HCT116 (cell line): ENCODE measurements at regions not wholly inside any gene's neighbourhood (a gene's known extent, or its start where the extent isn't known, plus 50 kb on each side); places are given as distances from the start of the nearest gene placed in this dataset.

ENCODE experiments used
- ATAC-seq: fragments of 200-7000 bp; cut with Tn5 transposase; 2 replicates; pipeline ENCODE4 v1.9.1; 2020; ENCODE audit warnings: mild to moderate bottlenecking, moderate library complexity
- BruUV-seq: library from RNA; stranded (reverse); fragments of 400-500 nt; replicated peaks from 2 replicates; lab custom pipeline; 2021; lab: Mats Ljungman, UMichigan
- CTCF ChIA-PET: fragments of 300-600 bp; sonication (Branson Sonifier 250); formaldehyde crosslinking; loops from one replicate; lab custom pipeline; 2021; ENCODE audit warnings: antibody characterized with exemption; lab: Charles Lee
- POLR2A ChIA-PET: fragments of 300-600, 350-600 bp; sonication (Branson Sonifier 250); formaldehyde crosslinking; loops from one replicate; lab custom pipeline; 2021; ENCODE audit warnings: antibody characterized with exemption; lab: Charles Lee
- RAD21 ChIA-PET, 2 experiments: fragments of 300-600 bp; sonication (Branson Sonifier 250); formaldehyde crosslinking; loops; one replicate each; lab custom pipeline; 2023; ENCODE audit warnings: low total read pairs in 2 of 2; ENCODE audit not compliant: uncharacterized antibody in 2 of 2, unreplicated experiment in 2 of 2, low non-redundant PET in 1 of 2; lab: Charles Lee
- DNase-seq: peaks from one replicate; pipeline ENCODE4 v3.0.0-alpha.2; 2010; ENCODE audit warnings: low read depth, low spot score
- H2AFZ ChIP-seq: fragments of 200-600 bp; shearing (Covaris generic), sonication (generic); 2 replicates; pipeline ENCODE4 v1.6.1; 2017; ENCODE audit warnings: low read depth, mixed run types, mixed read lengths, antibody characterized with exemption, low read length; ENCODE audit not compliant: poor library complexity, severe bottlenecking
- H3K27ac ChIP-seq: 2 replicates; pipeline ENCODE4 v1.5.1; 2012; ENCODE audit warnings: low read depth, low read length
- H3K27me3 ChIP-seq: fragments of 200-600 bp; sonication (generic); 2 replicates; pipeline ENCODE4 v1.6.1; 2016; ENCODE audit warnings: mixed run types, low read length, mixed read lengths; ENCODE audit not compliant: insufficient read depth
- H3K36me3 ChIP-seq, 2 experiments: fragments of 200-500 bp in 1 of 2; fragments of 200-600 bp in 1 of 2; sonication (Bioruptor generic) in 1 of 2; sonication (generic) in 1 of 2; 2 replicates each; pipeline versions ENCODE4 v1.5.1 to v1.6.1; 2014 to 2016; ENCODE audit warnings: low read length in 2 of 2, inconsistent platforms in 1 of 2, mixed read lengths in 1 of 2, mixed run types in 1 of 2; ENCODE audit not compliant: insufficient read depth in 2 of 2, control insufficient read depth in 1 of 2
- H3K4me1 ChIP-seq, 2 experiments: fragments of 200-600 bp in 1 of 2; sonication (generic) in 1 of 2; 2 replicates each; pipeline versions ENCODE4 v1.5.1 to v1.6.1; 2012 to 2017; ENCODE audit warnings: low read length in 2 of 2, inconsistent platforms in 1 of 2, mild to moderate bottlenecking in 1 of 2, mixed read lengths in 1 of 2, mixed run types in 1 of 2, moderate library complexity in 1 of 2; ENCODE audit not compliant: insufficient read depth in 2 of 2, control insufficient read depth in 1 of 2
- H3K4me2 ChIP-seq: fragments of 200-600 bp; sonication (generic); 2 replicates; pipeline ENCODE4 v1.6.1; 2017; ENCODE audit warnings: mixed run types, low read length, mixed read lengths
- H3K4me3 ChIP-seq, 2 experiments: fragments of 200-600 bp in 1 of 2; sonication (generic) in 1 of 2; replicated peaks in 1 of 2; 2 replicates each; pipeline ENCODE4 v1.5.1; 2011 to 2016; ENCODE audit warnings: low read length in 2 of 2, control low read depth in 1 of 2, low read depth in 1 of 2, mild to moderate bottlenecking in 1 of 2, mixed read lengths in 1 of 2, mixed run types in 1 of 2
- H3K79me2 ChIP-seq: fragments of 200-600 bp; sonication (generic); 2 replicates; pipeline ENCODE4 v1.6.1; 2017; ENCODE audit warnings: mild to moderate bottlenecking, mixed run types, low read length, moderate library complexity, mixed read lengths; ENCODE audit not compliant: insufficient read depth
- H3K9ac ChIP-seq: fragments of 200-600 bp; sonication (generic); 2 replicates; pipeline ENCODE4 v1.6.1; 2016; ENCODE audit warnings: low read length, mixed read lengths
- H3K9me2 ChIP-seq: fragments of 200-600 bp; sonication (generic), shearing (Covaris generic); 2 replicates; pipeline ENCODE4 v1.6.1; 2017; ENCODE audit warnings: mixed run types, mild to moderate bottlenecking, moderate library complexity; ENCODE audit not compliant: insufficient read depth
- H3K9me3 ChIP-seq, 2 experiments: fragments of 200-500 bp in 1 of 2; fragments of 200-600 bp in 1 of 2; sonication (Bioruptor generic) in 1 of 2; sonication (generic) in 1 of 2; 2 replicates each; pipeline ENCODE4 v1.6.1; 2014 to 2017; ENCODE audit warnings: low read length in 2 of 2, mixed read lengths in 2 of 2, inconsistent platforms in 1 of 2, low read depth in 1 of 2, mild to moderate bottlenecking in 1 of 2, mixed run types in 1 of 2, moderate library complexity in 1 of 2; ENCODE audit not compliant: control insufficient read depth in 1 of 2, insufficient read depth in 1 of 2
- H4K20me1 ChIP-seq: fragments of 200-600 bp; sonication (generic), shearing (Covaris generic); 2 replicates; pipeline ENCODE4 v1.6.1; 2017; ENCODE audit warnings: mixed run types, mild to moderate bottlenecking, moderate library complexity; ENCODE audit not compliant: insufficient read depth
- ATF3 ChIP-seq: IDR thresholded peaks from 2 replicates; pipeline ENCODE4 v1.6.1; 2012
- CEBPB ChIP-seq: IDR thresholded peaks from 2 replicates; pipeline ENCODE4 v1.6.1; 2012; ENCODE audit warnings: low read depth
- CTCF ChIP-seq, 3 experiments: fragments of 200-600 bp in 1 of 3; sonication (generic) in 1 of 3; IDR thresholded peaks in 2 of 3; conservative IDR thresholded peaks in 1 of 3; 2 replicates each; pipeline ENCODE4 v1.5.1; 2012 to 2017; ENCODE audit warnings: low read depth in 2 of 3, low read length in 2 of 3, antibody characterized with exemption in 1 of 3, borderline replicate concordance in 1 of 3, control low read depth in 1 of 3, mild to moderate bottlenecking in 1 of 3, mixed read lengths in 1 of 3, mixed run types in 1 of 3, moderate library complexity in 1 of 3; ENCODE audit not compliant: insufficient read depth in 1 of 3
- EGR1 ChIP-seq: IDR thresholded peaks from 2 replicates; pipeline ENCODE4 v1.6.1; 2012; ENCODE audit warnings: low read depth
- EZH2 ChIP-seq: fragments of 200-600 bp; sonication (generic); IDR thresholded peaks from 2 replicates; pipeline ENCODE4 v1.6.1; 2017; ENCODE audit warnings: antibody characterized with exemption, mixed run types
- EZH2phosphoT487 ChIP-seq: fragments of 200-600 bp; IDR thresholded peaks from 2 replicates; pipeline ENCODE4 v1.6.1; 2018; ENCODE audit warnings: antibody characterized with exemption, borderline replicate concordance
- MAX ChIP-seq: IDR thresholded peaks from 2 replicates; pipeline ENCODE4 v1.6.1; 2012
- POLR2AphosphoS5 ChIP-seq: IDR thresholded peaks from 2 replicates; pipeline ENCODE4 v1.6.1; 2011; ENCODE audit warnings: mild to moderate bottlenecking, low read depth, low read length, moderate library complexity
- REST ChIP-seq: IDR thresholded peaks from 2 replicates; pipeline ENCODE4 v1.6.1; 2012; ENCODE audit warnings: low read depth
- SIN3A ChIP-seq: IDR thresholded peaks from 2 replicates; pipeline ENCODE4 v1.6.1; 2012; ENCODE audit warnings: low read depth
- SP1 ChIP-seq: IDR thresholded peaks from 2 replicates; pipeline ENCODE4 v1.6.1; 2012; ENCODE audit warnings: low read depth
- SRF ChIP-seq: IDR thresholded peaks from 2 replicates; pipeline ENCODE4 v1.6.1; 2012; ENCODE audit warnings: low read depth
- ZFX ChIP-seq: fragments of 450-650 bp; IDR thresholded peaks from 2 replicates; pipeline ENCODE4 v1.6.1; 2017
- intact Hi-C: fragments of 100-400 bp; cut with micrococcal nuclease; formaldehyde crosslinking; loops from 2 replicates; pipeline ENCODE4 v1.10.0; 2022

- intact Hi-C loops, result no loop called here
- no peaks in the 10 kb centered on the region for H3K36me3 ChIP-seq
Observed at GRCh38 chr10:88032566-88032965, 169.1 kb downstream of the PTEN start.

GRCh38 chr10:88033385-88033784 lies 170.0 kb downstream of the PTEN start:
- ChIA-PET POLR2A (no interaction called here), CTCF (no interaction called here), RAD21 (no interaction called here)
- Histone ChIP-seq H4K20me1 (no peaks in the 10 kb centered on the region), H3K9me2 (no peaks in the 10 kb centered on the region), H3K9me3 (no peaks in the 10 kb centered on the region), H3K27ac (no peak overlapping the region), H3K4me3 (no peak overlapping the region), H3K9ac (no peak overlapping the region), H3K4me1 (peaks cover 4 to 8% of the 10 kb centered on the region in 2 experiments; a peak in 3 of 4 replicates), H3K79me2 (no peaks in the 10 kb centered on the region), H2AFZ (no peak overlapping the region), H3K27me3 (no peaks in the 10 kb centered on the region), H3K36me3 (no peaks in the 10 kb centered on the region), H3K4me2 (no peak overlapping the region)
- intact Hi-C loops, result no loop called here
- DNase-seq, result no peak
- no peak for TF ChIP-seq CTCF (IDR thresholded peaks at IDR 0.05 in 2 of 3, conservative IDR thresholded peaks at IDR 0.05 in 1 of 3; ENCODE audit: borderline replicate concordance in 1 of 3, insufficient read depth in 1 of 3, low read depth in 2 of 3, low read length in 2 of 3)
- TF ChIP-seq EGR1, result no peak
- TF ChIP-seq ATF3, result no peak
- no peak for TF ChIP-seq ZFX
- no peak for TF ChIP-seq SP1
- no peak for TF ChIP-seq EZH2
- no peak for TF ChIP-seq POLR2AphosphoS5
- no peak for TF ChIP-seq CEBPB
- TF ChIP-seq EZH2phosphoT487, result no peak
- TF ChIP-seq REST, result no peak
- TF ChIP-seq SIN3A, result no peak
- TF ChIP-seq SRF, result no peak
- TF ChIP-seq MAX, result no peak
- ATAC-seq, result no peak
- BruUV-seq, result no TSS peak

More at GRCh38 chr10:88032566-88032965, 169.1 kb downstream of the PTEN start:
- H3K9me3 ChIP-seq, result no peaks in the 10 kb centered on the region
- H3K79me2 ChIP-seq, result no peaks in the 10 kb centered on the region
- TF ChIP-seq SP1 (no peak), SRF (no peak)
- TF ChIP-seq, all 23 proteins: peak for 0
- POLR2A ChIA-PET, result no interaction called here
- Histone ChIP-seq H3K27me3 (no peaks in the 10 kb centered on the region), H3K4me2 (no peak overlapping the region), H3K27ac (no peak overlapping the region), H3K9me2 (no peaks in the 10 kb centered on the region), H4K20me1 (no peaks in the 10 kb centered on the region), H3K4me1 (peaks cover 4 to 8% of the 10 kb centered on the region in 2 experiments; a peak in 3 of 4 replicates), H2AFZ (no peak overlapping the region), H3K4me3 (no peak overlapping the region), H3K9ac (no peak overlapping the region)
- no peak for ATAC-seq
- BruUV-seq, result no TSS peak
- no peak for DNase-seq
- CTCF ChIA-PET, result no interaction called here
- RAD21 ChIA-PET, result no interaction called here
